GM18517 (cell line): ENCODE measurements at regions not wholly inside any gene's neighbourhood (a gene's known extent, or its start where the extent isn't known, plus 50 kb on each side); places are given as distances from the start of the nearest gene placed in this dataset.

ENCODE experiments used
- ATAC-seq: cut with Tn5 transposase; IDR thresholded peaks from one replicate; pipeline ENCODE4 v1.9.1; 2021; ENCODE audit warnings: mild to moderate bottlenecking, moderate library complexity; ENCODE audit not compliant: unreplicated experiment

- ATAC-seq, result no peak
Measured at GRCh38 chr9:7960320-7961050, 160.9 kb upstream of the DMAC1 start.

GRCh38 chr9:7957803-7958202 lies 158.2 kb upstream of the DMAC1 start:
- no peak for ATAC-seq

GRCh38 chr9:7947577-7947976 lies 148.0 kb upstream of the DMAC1 start:
- ATAC-seq, result no peak

- ATAC-seq, result no peak
Measured at GRCh38 chr9:7946458-7946857, 146.9 kb upstream of the DMAC1 start.

GRCh38 chr9:7944572-7944971 lies 145.0 kb upstream of the DMAC1 start:
- no peak for ATAC-seq

GRCh38 chr9:7937761-7938491 lies 138.3 kb upstream of the DMAC1 start:
- ATAC-seq, result no peak

GRCh38 chr9:7936996-7937395 lies 137.4 kb upstream of the DMAC1 start:
- ATAC-seq, result no peak

- ATAC-seq, result no peak
Measured at GRCh38 chr9:7936163-7936562, 136.6 kb upstream of the DMAC1 start.

GRCh38 chr9:7935681-7936080 lies 136.1 kb upstream of the DMAC1 start:
- no peak for ATAC-seq

- ATAC-seq, result no peak
Measured at GRCh38 chr9:7932767-7933166, 133.2 kb upstream of the DMAC1 start.

GRCh38 chr9:7930613-7931012 lies 131.0 kb upstream of the DMAC1 start:
- ATAC-seq, result no peak

GRCh38 chr9:7921545-7922197 lies 122.1 kb upstream of the DMAC1 start:
- no peak for ATAC-seq

GRCh38 chr9:7912037-7912535 lies 112.5 kb upstream of the DMAC1 start:
- ATAC-seq, result no peak

GRCh38 chr9:7910426-7911020 lies 110.9 kb upstream of the DMAC1 start:
- ATAC-seq, result no peak

- no peak for ATAC-seq
Measured at GRCh38 chr9:7909537-7909936, 110.0 kb upstream of the DMAC1 start.

- no peak for ATAC-seq
Measured at GRCh38 chr9:7907551-7908337, 108.2 kb upstream of the DMAC1 start.

GRCh38 chr9:7906783-7907550 lies 107.4 kb upstream of the DMAC1 start:
- no peak for ATAC-seq

- no peak for ATAC-seq
Measured at GRCh38 chr9:7901621-7902020, 102.0 kb upstream of the DMAC1 start.

- no peak for ATAC-seq
Measured at GRCh38 chr9:7900541-7900940, 101.0 kb upstream of the DMAC1 start.

GRCh38 chr9:7899753-7900152 lies 100.2 kb upstream of the DMAC1 start:
- no peak for ATAC-seq
